Gastroesophageal sphincter (tissue), 3 donors: ENCODE measurements at regions not wholly inside any gene's neighbourhood (a gene's known extent, or its start where the extent isn't known, plus 50 kb on each side); places are given as distances from the start of the nearest gene placed in this dataset.

Source experiments
- CTCF ChIP-seq, 4 experiments: fragments of 200-600 bp in 2 of 4; fragments of 450-650 bp in 2 of 4; sonication (generic) in 1 of 4; IDR thresholded peaks; one replicate each; pipeline ENCODE4 v1.5.1; 2017 to 2019; ENCODE audit warnings: antibody characterized with exemption in 4 of 4, mild to moderate bottlenecking in 2 of 4, moderate library complexity in 2 of 4
- EP300 ChIP-seq: sonication (generic); formaldehyde crosslinking; IDR thresholded peaks from one replicate; pipeline ENCODE4 v1.6.1; 2017; ENCODE audit warnings: antibody characterized with exemption, mild to moderate bottlenecking

- TF ChIP-seq EP300: no peak
- no peak for TF ChIP-seq CTCF (IDR thresholded peaks at IDR 0.05)
Observed at GRCh38 chr22:48585916-48586798, 1241.5 kb downstream of the BRD1 start.
